Caki2 (cell line): ENCODE measurements at regions not wholly inside any gene's neighbourhood (a gene's known extent, or its start where the extent isn't known, plus 50 kb on each side); places are given as distances from the start of the nearest gene placed in this dataset.
A peak's percentile ranks its signal among the peaks of the same experiment; 100 is the strongest.

Experiments used
- DNase-seq: peaks from one replicate; pipeline ENCODE4 v3.0.0-alpha.2; 2015; ENCODE audit warnings: low read depth
- in situ Hi-C: cut with HindIII; loops from 2 replicates; pipeline ENCODE4 v1.10.0; 2016; ENCODE audit warnings: low sequenced_read_pairs, low pct_unique_long_range_greater_than_20kb, mixed read lengths

DNA sequence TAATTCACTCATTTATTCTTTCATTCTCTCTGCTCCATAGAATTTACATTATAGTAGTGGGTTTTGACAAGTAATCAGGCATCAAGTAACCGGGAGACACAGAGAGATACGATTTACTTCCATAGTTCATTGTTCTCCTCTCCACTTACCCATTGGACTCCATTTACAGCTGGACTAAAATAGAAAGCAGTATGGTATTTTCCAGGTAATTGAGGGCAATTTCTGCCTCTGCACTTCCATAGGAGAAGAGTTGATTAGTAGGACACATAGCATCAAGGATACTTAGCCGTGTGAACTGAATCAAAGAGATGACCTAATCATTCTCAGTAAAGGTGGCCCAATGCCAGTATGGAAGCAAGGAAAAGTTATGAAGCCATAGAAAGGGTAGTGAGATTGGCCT, 244.4 kb downstream of the COX7C start:
- in situ Hi-C loops: no loop called here
- DNase-seq: no peak

GRCh38 chr5:86864051-86864450, 246.3 kb downstream of the COX7C start:
- DNase-seq: no peak
- in situ Hi-C loops: no loop called here

DNA sequence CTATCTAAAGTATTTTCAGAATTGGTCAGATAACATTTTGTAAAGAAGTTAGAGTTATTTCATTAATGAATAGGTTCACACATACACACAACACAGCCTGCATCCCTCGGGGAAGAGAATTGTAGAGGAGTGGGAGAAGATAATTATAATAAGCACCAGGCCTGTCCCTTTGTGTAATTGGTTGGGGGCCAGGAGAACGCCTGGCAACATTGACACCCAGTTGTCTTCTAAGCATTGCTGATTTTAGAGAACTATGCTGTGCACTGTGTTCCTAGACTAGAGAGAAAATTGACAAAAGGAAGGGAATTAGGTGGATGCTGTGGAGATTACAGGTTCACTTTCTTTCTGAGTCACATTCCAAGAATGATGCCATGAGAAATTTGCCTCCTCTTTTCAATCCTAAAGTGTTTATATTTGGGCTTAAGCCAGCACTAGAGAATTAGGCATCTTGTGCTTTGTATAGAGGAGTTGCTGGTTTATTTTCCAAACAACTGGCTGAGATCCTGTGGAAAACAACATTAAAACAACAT, 247.6 kb downstream of the COX7C start:
- DNase-seq: no peak
- in situ Hi-C loops: no loop called here

GRCh38 chr5:86866036-86866435, 248.3 kb downstream of the COX7C start:
- no peak for DNase-seq
- in situ Hi-C loops: no loop called here

- in situ Hi-C loops: no loop called here
- no peak for DNase-seq
Observed at GRCh38 chr5:86869268-86869667, 251.5 kb downstream of the COX7C start.

DNA sequence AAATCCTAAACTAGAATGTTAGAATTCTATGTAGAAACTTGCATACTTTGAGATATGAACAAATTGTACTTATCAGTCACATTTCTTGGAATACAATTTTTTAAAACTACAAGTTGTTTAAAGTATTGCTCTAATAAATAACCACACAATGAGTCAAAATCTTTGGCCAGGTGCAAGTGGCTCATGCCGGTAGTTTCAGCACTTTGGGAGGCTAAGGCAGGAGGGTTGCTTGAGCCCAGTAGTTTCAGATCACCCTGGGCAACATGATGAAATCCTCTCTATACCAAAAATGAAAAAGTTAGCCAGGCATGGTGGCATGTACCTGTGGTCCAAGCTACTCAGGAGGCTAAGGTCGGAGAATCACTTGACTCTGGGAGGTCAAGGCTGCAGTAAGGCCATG, 257.8 kb downstream of the COX7C start:
- in situ Hi-C loops: no loop called here

DNA sequence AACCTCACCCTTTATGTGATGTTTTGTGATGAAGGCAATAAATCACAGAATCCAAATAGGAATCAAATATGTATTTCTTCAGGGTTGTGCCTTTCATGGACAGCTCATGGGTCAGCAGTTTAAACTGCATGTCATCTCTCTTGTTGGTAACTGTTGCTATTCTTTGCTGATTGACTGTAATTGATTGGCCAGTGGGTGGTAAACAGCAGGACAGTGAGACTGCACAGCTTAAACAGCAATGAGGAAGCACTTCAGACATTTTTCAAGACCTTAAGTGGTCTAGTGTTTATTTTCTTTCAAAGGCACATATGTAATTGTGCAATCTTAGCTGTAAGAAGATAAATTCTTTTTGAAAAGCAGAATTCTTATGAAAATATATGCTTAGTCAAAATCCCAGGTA, 260.5 kb downstream of the COX7C start:
- no peak for DNase-seq
- in situ Hi-C loops: no loop called here

More for the DNA sequence above, 257.8 kb downstream of the COX7C start:
- DNase-seq: no peak

DNA sequence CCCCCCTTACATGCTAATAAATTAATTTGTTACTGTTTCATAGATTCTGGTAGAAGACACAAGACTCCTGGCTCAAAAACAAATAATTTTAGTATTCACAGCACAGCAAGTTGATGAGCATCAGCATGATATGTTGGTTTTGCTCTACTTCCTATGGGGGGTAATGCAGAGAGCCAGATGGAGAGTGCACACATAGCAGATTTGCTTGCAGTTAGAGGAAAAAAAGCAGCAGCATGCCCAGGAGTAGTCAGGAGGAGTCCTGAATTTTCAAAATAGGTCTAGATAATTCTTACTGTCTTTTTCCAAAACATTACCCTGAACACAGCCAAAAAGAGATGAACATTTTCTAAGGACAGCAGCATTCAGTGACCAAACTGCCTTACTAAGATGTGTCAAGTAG, 261.3 kb downstream of the COX7C start:
- DNase-seq: no peak
- in situ Hi-C loops: no loop called here

- in situ Hi-C loops: no loop called here
- DNase-seq: no peak
Observed at GRCh38 chr5:86880344-86880743, 262.6 kb downstream of the COX7C start.

DNA sequence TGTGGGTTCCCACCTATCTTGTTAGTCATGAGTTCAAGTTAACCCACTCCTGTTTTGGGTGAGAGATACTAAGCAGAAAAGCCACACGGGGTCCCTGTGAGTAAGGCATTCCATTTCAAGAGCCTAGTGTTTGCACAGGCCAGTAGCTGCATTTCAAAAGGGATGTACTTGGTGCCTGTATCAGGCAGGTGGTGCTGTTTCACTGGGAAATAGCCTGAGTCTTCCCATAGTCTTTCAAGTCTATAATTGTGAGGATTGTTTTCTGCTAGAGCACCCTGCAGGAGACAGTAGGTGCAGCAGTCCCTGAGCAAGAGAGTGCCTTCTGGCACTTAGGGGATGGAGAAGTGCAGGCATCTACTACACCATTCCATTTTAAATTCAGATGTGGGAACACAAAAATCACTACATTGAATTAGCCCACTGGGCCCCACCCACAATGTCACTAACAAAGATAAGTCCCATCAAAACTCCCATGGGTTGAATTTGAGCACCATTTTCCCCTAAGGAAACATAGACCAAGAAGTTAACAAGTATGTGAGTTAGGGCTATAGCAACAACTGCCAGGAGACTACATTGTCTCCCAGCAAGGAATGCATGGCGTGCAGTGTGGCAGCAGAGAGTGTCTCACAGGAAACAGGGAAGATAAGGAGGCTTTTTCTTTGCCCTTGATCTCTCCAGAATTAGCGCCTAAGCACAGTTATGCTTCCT, 263.2 kb downstream of the COX7C start:
- in situ Hi-C loops: no loop called here
- peak; percentile 54 for DNase-seq

GRCh38 chr5:86881493-86882090, 263.9 kb downstream of the COX7C start:
- DNase-seq: no peak
- in situ Hi-C loops: no loop called here

GRCh38 chr5:86884608-86885007, 266.9 kb downstream of the COX7C start:
- in situ Hi-C loops: no loop called here
- no peak for DNase-seq

DNA sequence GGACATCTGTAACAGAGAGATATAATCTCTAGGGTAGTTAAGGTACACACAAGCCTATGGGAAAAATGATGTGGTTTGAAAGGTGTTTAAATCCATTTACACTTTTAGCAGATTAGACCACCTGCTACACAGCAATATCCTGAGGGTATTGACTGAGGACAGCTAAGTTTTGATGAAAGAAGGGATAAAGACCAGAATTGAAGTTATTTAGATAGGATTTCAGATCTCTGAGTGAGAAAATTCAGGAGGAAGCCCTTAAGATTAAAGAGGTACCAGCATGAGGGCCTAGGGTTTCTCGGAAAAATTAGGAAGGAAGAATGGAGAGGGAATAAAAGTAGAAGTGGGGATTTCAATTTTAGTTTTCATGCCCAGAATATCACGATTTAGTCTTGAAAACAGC, 267.3 kb downstream of the COX7C start:
- DNase-seq: no peak
- in situ Hi-C loops: no loop called here

GRCh38 chr5:86885489-86886230, 267.9 kb downstream of the COX7C start:
- no peak for DNase-seq
- in situ Hi-C loops: no loop called here

GRCh38 chr5:86890375-86890774, 272.6 kb downstream of the COX7C start:
- DNase-seq: no peak
- in situ Hi-C loops: no loop called here

- no peak for DNase-seq
- in situ Hi-C loops: no loop called here
Observed at GRCh38 chr5:86894056-86894455, 276.3 kb downstream of the COX7C start.

DNA sequence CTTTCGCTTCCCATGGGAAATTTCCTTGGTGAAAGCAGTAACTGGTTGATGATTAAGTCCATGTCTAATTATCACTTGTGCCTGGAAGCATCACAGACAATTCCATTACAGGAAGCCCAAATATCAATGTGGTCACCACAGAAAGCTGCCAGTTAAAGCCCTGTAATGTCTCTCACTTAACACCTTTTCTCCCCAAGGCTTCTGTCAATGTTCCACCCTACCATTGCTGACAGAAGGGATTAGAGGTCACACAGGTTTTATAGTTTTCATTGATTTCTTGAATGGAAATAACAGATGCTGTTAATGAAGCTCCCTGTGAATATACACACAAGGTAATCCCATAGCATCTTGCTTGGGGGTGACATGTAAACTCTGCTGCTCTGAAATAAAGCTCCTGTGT, 279.2 kb downstream of the COX7C start:
- no peak for DNase-seq
- in situ Hi-C loops: no loop called here

GRCh38 chr5:86909418-86910295, 291.9 kb downstream of the COX7C start:
- no peak for DNase-seq
- in situ Hi-C loops: no loop called here
